HepG2 (cell line): ENCODE measurements at regions not wholly inside any gene's neighbourhood (a gene's known extent, or its start where the extent isn't known, plus 50 kb on each side); places are given as distances from the start of the nearest gene placed in this dataset.

Experiments
- HMG20B ChIP-seq: conservative IDR thresholded peaks from 2 replicates; pipeline ENCODE4 v1.6.1; 2016; ENCODE audit warnings: missing genetic modification reagents, missing compliant biosample characterization
- SMC3 ChIP-seq: IDR thresholded peaks from 2 replicates; pipeline ENCODE4 v1.6.1; 2011; ENCODE audit warnings: low read length, improper control_type of control experiment
- TAF1 ChIP-seq: sonication (generic); formaldehyde crosslinking; IDR thresholded peaks from 2 replicates; pipeline ENCODE4 v1.4.0; 2020; ENCODE audit warnings: missing genetic modification reagents
- ZBTB1 ChIP-seq: sonication (generic); formaldehyde crosslinking; IDR thresholded peaks from 2 replicates; pipeline ENCODE4 v1.4.0; 2020; ENCODE audit warnings: missing genetic modification reagents, borderline replicate concordance

- TF ChIP-seq HMG20B (CRISPR knock-in tag): no peak
- no peak for TF ChIP-seq TAF1 (CRISPR knock-in tag)
- no peak for TF ChIP-seq SMC3
- no peak for TF ChIP-seq ZBTB1 (CRISPR knock-in tag)
These were observed 121.4 kb upstream of the SEC61G start for GRCh38 chr7:54880326-54880989.
